HG02571 (cell line): ENCODE measurements at regions not wholly inside any gene's neighbourhood (a gene's known extent, or its start where the extent isn't known, plus 50 kb on each side); places are given as distances from the start of the nearest gene placed in this dataset.
"Not testable (repeated sequence)": the region's sequence is repeated elsewhere in the genome, so short reads cannot be mapped to it uniquely, and the experiment has no call there.

ENCODE experiments used
- ATAC-seq: cut with Tn5 transposase; IDR thresholded peaks from one replicate; pipeline ENCODE4 v1.9.1; 2021; ENCODE audit warnings: mild to moderate bottlenecking, moderate library complexity; ENCODE audit not compliant: unreplicated experiment

GRCh38 chrX:111041018-111041462 is 55.0 kb upstream of the PAK3 start:
- no peak for ATAC-seq

- no peak for ATAC-seq
Measured at GRCh38 chrX:111040377-111041017, 55.5 kb upstream of the PAK3 start.

DNA sequence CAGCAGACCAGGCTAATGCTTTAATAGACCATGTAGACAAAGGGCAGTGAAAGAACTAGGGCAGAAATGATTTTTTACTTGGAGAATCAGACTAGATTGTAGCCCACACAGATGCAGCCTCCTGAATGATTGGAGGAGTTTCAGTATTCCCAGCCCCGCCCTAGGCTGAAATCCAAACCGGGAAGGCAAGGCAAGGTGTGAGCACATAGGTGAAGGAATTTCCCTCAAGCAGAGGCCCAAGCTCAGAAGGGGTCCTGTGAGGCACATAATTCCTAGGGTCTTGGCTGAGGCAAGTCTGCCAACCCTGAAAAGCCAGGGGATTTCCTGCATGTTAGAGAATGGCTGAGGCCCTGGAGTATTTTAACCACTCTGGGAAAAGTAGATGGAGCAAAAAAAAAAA is 56.4 kb upstream of the PAK3 start:
- ATAC-seq: no peak

DNA sequence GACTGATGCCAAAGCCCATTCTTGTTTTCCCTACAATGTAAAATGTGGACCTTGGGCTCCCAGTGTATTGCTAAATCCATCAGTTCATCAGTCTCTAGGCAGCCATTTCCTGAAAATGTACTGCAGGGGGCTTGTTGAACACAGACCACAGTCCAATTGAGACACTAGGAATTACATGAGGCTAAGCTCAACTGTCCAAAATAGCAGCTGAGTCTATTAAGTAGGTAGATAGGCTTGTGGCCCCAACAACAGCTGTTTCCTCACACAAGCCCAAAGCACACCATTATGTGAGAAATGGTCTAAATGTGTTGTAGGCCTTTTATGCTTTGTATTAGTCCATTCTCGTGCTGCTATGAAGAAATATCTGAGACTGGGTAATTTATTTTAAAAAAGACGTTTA is 60.0 kb upstream of the PAK3 start:
- ATAC-seq: no peak

DNA sequence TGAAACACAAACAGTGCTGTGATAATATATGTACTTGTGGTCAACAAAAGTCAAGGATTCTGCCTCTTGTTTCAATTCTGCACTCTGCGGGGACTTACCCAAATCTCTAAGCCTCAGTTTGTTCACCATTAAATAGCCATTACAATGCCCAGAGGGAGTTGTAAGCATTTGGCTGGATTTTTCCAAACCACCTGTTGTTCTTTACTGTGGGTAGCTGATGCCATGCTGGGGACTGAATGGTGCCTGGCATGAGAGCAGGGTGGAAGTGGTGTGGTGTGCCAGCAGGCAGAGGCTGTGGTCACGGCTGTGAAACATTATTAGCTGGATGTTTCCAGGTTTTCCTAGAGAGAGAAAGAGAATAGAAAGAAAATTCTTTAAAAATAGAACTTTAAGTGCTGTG is 60.7 kb upstream of the PAK3 start:
- no peak for ATAC-seq

DNA sequence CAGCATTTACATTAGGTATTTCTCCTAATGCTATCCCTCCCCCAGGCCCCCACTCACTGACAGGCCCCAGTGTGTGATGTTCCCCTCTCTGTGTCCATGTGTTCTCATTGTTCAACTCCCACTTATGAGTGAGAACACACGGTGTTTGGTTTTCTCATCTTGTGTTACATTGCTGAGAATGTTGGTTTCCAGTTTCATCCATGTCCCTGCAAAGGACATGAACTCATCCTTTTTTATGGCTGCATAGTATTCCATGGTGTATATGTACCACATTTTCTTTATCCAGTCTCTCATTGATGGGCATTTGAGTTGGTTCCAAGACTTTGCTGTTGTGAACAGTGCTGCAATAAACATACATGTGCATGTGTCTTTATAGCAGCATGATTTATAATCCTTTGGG is 73.0 kb upstream of the PAK3 start:
- not testable (repeated sequence) for ATAC-seq

- ATAC-seq: no peak
Measured at GRCh38 chrX:111020283-111020682, 75.7 kb upstream of the PAK3 start.

GRCh38 chrX:111013778-111014455 is 82.1 kb upstream of the PAK3 start:
- no peak for ATAC-seq

GRCh38 chrX:111010111-111010510 is 85.9 kb upstream of the PAK3 start:
- no peak for ATAC-seq

DNA sequence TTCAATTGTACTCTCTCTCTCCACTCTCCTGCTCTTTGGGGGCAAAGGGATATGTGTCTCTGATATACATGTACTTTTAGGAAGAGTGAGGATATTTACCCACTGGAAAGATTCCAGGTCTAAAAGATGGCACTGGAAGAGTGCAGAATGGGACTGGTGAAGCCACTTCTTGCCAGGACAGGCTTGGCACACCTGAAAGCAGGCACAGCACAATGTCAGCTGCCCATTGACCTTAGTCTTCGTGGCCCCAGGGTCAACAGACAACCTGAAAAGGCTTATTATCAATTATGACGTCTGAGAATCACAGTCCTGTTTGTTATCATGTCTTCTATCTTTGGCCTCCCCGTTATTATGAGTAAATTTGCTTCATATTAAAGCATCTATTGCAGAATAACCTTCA is 86.7 kb upstream of the PAK3 start:
- no peak for ATAC-seq

- no peak for ATAC-seq
Measured at GRCh38 chrX:111008126-111008525, 87.9 kb upstream of the PAK3 start.

DNA sequence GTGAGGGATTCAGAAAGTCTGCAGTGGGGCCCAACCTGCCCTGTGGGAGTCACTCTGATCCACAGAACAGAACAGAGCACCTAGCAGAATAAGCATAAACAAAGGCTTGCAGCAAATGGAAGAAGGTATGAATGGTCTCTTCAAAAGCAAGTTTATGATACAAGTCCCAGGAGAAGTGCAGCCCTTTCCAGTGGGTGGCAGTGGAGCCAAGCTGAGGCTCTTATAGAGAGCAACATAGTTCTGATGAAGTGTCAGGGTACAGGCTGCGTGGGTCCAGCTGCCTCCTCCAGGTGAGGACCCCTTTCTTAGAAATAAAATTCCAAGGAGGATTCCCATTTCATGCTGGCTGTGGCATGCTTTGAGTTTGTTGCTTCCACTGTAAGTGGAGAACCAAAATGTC is 88.8 kb upstream of the PAK3 start:
- no peak for ATAC-seq

- ATAC-seq: no peak
Measured at GRCh38 chrX:111006116-111006515, 89.9 kb upstream of the PAK3 start.

DNA sequence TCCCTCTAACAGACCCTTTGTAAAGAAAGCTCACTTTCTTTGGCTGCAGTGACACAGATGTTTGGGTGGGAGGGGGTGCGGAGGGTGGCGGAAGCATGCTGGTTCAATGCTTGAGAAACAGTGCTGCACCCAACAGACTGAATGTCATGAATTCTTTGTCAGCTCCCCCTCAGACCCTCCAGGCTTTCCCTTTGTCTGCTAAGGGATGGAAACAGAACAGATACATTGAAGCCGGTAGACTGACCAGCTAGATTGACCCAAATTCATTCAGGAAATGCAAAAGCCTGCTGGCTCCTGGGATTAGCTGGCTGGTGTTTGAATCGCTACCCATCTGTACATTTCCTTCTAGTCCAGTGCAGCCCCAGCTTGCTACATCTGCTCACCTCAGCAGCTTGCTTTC is 90.8 kb upstream of the PAK3 start:
- no peak for ATAC-seq

DNA sequence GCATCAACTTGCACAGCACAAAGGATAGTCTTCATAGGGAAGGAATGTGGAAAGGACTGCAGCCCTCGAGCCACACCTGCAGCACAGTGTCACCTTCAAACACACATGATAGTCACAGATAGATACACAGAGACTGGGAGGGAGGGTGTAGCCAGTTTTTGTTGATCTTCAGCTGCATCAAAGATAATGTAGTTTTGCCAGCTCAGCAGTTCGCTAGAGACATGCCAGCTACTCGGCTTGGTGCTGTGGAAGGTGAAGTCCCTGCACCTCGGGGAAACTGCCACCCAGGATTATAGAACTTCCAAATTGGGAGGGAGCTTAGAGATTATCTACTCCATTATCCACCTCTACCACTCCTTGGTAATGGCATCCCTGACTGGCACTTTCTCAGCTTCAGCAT is 92.9 kb upstream of the PAK3 start:
- ATAC-seq: no peak

GRCh38 chrX:110992611-110993010 is 103.4 kb upstream of the PAK3 start:
- ATAC-seq: no peak

GRCh38 chrX:110989869-110990268 is 106.1 kb upstream of the PAK3 start:
- ATAC-seq: no peak

- ATAC-seq: no peak
Measured at GRCh38 chrX:110989447-110989846, 106.5 kb upstream of the PAK3 start.

DNA sequence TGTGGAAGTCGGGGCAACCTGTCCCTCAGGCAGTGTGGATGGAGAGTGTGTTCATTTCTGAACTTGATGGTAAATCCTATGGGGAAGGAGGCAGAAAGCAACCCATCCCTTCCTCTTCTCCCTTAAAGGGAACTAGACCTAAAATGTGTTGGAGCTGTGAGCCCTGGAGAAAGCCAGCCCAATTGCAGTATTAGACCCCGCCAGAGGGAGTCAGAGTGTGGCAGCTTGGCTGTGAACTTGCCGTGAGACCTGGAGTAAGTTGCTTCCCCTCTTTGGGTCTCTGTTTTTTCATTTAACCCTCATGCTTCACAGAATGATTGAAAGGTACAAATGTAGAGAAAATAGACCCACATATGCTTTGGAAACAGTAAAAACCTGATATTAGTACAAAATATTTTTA is 108.7 kb upstream of the PAK3 start:
- no peak for ATAC-seq

DNA sequence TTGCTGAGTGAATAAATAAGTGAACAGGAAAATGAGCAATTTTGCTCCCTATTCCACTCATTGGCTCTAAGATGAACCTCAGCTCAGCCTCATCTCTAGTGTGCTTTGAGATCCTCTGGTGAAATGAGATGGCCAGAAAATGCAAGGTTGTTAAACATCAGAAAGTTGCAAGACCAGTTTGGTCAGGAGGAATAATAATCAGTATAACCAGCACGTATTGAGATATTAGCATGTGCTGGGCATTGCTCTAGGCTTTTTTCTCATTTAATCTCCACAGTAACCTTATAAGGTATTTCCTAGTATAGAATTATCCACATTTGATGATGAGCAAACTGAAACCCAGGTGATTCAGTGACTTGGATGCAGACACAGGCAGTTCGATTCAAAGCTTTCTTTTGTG is 110.5 kb upstream of the PAK3 start:
- ATAC-seq: no peak

- no peak for ATAC-seq
Measured at GRCh38 chrX:110983024-110983423, 113.0 kb upstream of the PAK3 start.

DNA sequence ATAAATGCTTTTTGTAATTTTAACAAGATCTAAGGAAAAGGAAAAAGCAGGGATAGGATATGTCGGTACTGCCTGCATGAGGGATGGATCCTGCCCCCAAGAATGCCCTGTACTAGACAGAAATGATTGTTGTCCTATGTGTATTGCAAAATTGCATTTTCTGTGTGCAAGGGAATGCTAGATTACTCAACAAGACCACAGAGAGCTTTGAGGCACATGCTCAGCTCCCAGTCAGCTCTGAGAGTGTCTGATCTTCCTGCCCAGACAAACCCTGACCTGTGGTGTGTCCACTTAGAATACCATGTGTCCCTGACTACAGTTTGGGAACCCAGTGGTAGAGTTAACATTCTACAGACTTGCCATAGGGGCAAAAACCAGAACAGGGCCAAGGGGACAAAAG is 129.2 kb upstream of the PAK3 start:
- no peak for ATAC-seq

- ATAC-seq: no peak
Measured at GRCh38 chrX:110966091-110966454, 129.9 kb upstream of the PAK3 start.
